ENCODE measurements at regions not wholly inside any gene's neighbourhood (a gene's known extent, or its start where the extent isn't known, plus 50 kb on each side); places are given as distances from the start of the nearest gene placed in this dataset.

DNA sequence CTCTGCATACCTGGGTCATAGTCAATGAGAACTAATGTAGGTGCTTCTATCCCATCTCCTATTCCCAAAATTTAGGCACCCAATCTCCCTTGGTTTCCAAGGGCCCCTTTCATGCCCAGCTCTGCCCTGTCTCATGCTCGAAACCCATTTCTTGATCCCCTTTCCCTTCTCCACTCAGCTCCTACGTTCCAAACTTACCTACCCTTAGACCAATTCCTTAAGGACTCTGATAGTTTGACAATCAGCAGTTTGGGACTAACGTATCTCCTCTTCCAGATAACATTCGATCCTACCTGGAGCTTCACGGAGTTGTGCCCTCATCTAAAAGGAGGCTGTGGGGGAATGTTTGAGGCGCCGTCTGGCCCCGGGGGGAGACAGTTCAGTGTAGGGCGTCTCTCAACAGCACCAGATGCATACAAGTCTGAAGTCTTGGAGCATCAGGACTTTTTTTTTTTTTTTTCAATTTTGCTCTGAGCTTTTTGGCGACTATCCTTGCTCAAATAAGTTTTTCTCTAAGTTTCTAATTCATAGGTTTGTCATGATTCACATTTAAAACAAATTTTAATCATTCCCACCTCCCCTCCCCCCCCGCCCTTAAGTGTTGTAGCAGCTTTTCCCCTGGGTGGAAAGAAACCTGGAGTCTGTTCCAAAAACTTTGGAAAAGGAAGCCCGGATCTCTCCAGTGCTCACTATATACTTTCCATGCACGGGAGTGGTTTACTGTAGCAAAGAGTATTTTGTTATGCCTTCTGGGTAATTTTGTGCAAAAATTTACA is 141.2 kb upstream of the LGALSL start:
- Histone ChIP-seq H3K4me1 (peaks cover 27% of the 10 kb centered on the region), H3K36me3 (no peaks in the 10 kb centered on the region), H3K27me3 (ENCODE audit: low read depth) (no peaks in the 10 kb centered on the region), H3K4me3 (peak overlapping the region; percentile 32), H3K9me3 (replicated peaks) (no peaks in the 10 kb centered on the region), H3K27ac (replicated peaks) (peak overlapping the region; percentile 64)
- intact Hi-C loops (cut with micrococcal nuclease), result loop anchor here (10.0 kb wide), 1 partner anchor 178 kb away; no protein-coding TSS in a partner anchor
- TF ChIP-seq, protein P1, sequence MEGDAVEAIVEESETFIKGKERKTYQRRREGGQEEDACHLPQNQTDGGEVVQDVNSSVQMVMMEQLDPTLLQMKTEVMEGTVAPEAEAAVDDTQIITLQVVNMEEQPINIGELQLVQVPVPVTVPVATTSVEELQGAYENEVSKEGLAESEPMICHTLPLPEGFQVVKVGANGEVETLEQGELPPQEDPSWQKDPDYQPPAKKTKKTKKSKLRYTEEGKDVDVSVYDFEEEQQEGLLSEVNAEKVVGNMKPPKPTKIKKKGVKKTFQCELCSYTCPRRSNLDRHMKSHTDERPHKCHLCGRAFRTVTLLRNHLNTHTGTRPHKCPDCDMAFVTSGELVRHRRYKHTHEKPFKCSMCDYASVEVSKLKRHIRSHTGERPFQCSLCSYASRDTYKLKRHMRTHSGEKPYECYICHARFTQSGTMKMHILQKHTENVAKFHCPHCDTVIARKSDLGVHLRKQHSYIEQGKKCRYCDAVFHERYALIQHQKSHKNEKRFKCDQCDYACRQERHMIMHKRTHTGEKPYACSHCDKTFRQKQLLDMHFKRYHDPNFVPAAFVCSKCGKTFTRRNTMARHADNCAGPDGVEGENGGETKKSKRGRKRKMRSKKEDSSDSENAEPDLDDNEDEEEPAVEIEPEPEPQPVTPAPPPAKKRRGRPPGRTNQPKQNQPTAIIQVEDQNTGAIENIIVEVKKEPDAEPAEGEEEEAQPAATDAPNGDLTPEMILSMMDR (IDR thresholded peaks at IDR 0.05; ENCODE audit: borderline replicate concordance), result no peak
- no peak for DNase-seq

DNA sequence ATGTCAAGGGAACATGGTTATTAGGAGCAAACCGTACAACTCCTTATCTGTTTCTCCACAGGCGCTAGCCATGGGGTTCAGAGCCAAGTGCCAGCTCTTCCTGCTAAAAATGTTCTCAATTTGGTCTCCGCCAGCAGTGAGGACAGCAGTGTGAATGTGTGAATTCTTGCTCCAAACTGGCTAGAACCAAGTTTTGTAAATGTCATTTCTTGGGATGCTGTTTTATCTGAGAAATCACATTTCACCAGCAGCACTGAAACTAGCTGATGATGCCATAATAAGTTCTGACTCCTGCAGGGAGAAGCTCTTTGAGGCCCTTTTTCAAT is 140.6 kb upstream of the LGALSL start:
- DNase-seq, result no peak
- Histone ChIP-seq H3K27ac (replicated peaks) (peak overlapping the region; percentile 64), H3K9me3 (replicated peaks) (no peaks in the 10 kb centered on the region), H3K36me3 (no peaks in the 10 kb centered on the region), H3K4me3 (no peak overlapping the region), H3K27me3 (ENCODE audit: low read depth) (no peaks in the 10 kb centered on the region), H3K4me1 (peaks cover 27% of the 10 kb centered on the region)
- intact Hi-C loops (cut with micrococcal nuclease), result loop anchor here (10.0 kb wide), 1 partner anchor 179 kb away; no protein-coding TSS in a partner anchor
- TF ChIP-seq, protein P1 (IDR thresholded peaks at IDR 0.05; ENCODE audit: borderline replicate concordance), result no peak

DNA sequence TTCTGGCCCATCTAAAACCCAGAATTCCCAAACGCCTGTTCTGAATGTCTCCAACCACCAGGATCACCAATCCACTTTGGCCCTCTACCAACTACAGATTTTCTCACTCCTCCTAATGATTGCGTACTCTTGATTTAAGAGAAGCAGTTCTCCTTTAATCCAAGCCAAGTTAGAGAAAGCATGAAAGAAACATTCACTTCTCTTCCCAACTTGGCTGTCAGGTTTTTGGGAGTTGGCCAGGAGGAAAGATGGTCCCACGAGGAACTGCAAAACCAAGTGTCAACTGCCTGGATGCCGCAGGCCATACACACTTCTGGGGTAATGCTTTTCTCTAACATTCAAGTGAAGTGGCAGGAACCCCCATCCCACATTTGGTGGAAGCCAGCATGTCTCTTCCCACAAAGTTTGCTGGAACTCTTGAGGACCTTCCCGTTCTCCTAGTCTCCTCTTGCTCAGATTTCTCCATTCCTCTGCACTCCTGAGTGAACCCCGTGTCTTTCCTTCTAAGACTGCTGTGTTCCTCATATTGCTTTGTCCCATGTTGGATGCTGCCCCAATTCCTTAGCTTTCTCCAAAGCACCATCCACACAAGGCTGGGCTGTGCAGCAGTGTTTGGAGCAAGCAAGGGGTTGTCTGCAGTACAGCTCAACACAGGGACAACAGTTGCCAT is 138.5 kb upstream of the LGALSL start:
- H3K36me3 ChIP-seq, result no peaks in the 10 kb centered on the region
- intact Hi-C loops (cut with micrococcal nuclease), result loop anchor here (10.0 kb wide), 1 partner anchor 181 kb away; no protein-coding TSS in a partner anchor
- peaks cover 27% of the 10 kb centered on the region for H3K4me1 ChIP-seq
- no peaks in the 10 kb centered on the region for H3K27me3 ChIP-seq (ENCODE audit: low read depth)
- TF ChIP-seq, protein P1 (IDR thresholded peaks at IDR 0.05; ENCODE audit: borderline replicate concordance), result no peak
- no peak for DNase-seq
- no peak overlapping the region for H3K27ac ChIP-seq (replicated peaks)
- no peaks in the 10 kb centered on the region for H3K9me3 ChIP-seq (replicated peaks)
- no peak overlapping the region for H3K4me3 ChIP-seq

DNA sequence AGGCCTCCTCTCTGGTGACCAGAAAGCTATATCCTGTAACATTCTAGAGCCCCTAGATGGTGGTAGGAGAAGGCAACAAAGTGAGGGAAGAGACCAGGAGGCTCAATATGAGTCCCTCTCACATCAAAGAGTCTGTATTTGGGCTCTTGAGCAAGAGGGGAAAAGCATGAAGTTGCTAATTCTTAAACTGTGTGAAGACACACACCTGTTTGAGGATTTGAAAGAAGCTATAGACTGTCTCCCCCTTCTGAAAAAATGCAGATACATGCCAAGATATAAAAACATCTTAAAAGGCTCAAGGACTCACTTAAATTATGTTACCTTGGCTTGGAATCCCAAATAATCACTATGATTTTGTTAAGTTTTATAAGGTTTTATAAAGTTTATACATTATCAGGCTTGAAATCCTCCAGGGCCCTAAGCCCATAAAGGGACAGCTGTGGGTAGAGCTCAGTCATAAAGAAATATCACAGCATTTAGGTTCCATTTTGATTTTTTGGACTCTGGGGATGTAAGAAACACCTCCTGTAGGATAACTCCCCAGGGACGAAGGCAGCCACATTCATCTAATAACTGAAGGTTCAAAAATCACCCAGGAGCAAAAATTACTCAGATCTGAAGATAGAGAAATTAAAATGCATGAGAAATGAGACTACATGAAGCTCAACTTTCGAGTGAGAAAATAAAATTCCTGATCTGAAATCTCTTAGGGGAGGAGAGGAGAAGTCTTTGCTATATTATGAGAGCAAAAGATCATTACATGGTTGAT is 136.1 kb upstream of the LGALSL start:
- intact Hi-C loops (cut with micrococcal nuclease), result loop anchor here (10.0 kb wide), 1 partner anchor 183 kb away; no protein-coding TSS in a partner anchor
- H3K27ac ChIP-seq (replicated peaks), result no peak overlapping the region
- H3K4me1 ChIP-seq, result peaks cover 10% of the 10 kb centered on the region
- no peaks in the 10 kb centered on the region for H3K9me3 ChIP-seq (replicated peaks)
- TF ChIP-seq, protein P1 (IDR thresholded peaks at IDR 0.05; ENCODE audit: borderline replicate concordance), result no peak
- no peak overlapping the region for H3K4me3 ChIP-seq
- peaks cover 6% of the 10 kb centered on the region for H3K27me3 ChIP-seq (ENCODE audit: low read depth)
- DNase-seq, result no peak
- no peaks in the 10 kb centered on the region for H3K36me3 ChIP-seq

DNA sequence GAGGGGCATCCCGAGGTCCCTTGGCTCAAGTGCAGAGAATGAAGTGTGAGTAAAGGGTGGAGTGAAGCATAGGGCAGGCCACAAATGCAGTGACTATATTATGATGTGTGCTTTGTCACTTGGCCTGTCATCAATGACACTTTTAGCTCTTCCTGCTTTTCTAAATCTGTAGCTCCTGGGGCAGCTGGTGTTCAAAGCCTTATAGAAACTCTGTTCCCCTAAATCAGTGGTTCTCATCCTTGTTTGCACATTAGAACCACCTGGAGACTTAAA is 135.6 kb upstream of the LGALSL start:
- Histone ChIP-seq H3K9me3 (replicated peaks) (no peaks in the 10 kb centered on the region), H3K27me3 (ENCODE audit: low read depth) (peaks cover 6% of the 10 kb centered on the region), H3K4me3 (no peak overlapping the region), H3K36me3 (no peaks in the 10 kb centered on the region), H3K27ac (replicated peaks) (no peak overlapping the region), H3K4me1 (peaks cover 4% of the 10 kb centered on the region)
- TF ChIP-seq, protein P1 (IDR thresholded peaks at IDR 0.05; ENCODE audit: borderline replicate concordance), result no peak
- DNase-seq, result no peak
- intact Hi-C loops (cut with micrococcal nuclease), result loop anchor here (10.0 kb wide), 1 partner anchor 184 kb away; no protein-coding TSS in a partner anchor
